ENCODE measurements at regions not wholly inside any gene's neighbourhood (a gene's known extent, or its start where the extent isn't known, plus 50 kb on each side); places are given as distances from the start of the nearest gene placed in this dataset.

DNA sequence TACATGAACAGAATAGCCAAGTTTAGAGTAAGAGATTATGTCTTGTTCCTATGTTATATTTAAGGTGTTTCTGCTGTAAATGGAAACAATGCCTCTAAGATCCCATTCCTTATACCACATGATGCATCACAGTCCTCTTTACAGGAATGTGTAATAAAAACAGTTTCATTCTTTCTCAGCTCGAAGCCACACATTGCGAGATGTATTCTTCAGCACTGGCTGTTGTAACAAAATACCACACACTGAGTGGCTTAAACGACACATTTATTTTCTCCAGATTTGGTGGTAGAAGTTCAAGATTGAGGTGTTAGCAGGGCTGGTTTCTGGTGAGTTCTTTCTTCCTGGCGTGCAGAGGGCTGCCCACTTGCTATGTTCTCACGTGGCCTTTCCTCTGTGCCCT, 246.2 kb downstream of the SOCS6 start:
- TF ChIP-seq, protein P1, sequence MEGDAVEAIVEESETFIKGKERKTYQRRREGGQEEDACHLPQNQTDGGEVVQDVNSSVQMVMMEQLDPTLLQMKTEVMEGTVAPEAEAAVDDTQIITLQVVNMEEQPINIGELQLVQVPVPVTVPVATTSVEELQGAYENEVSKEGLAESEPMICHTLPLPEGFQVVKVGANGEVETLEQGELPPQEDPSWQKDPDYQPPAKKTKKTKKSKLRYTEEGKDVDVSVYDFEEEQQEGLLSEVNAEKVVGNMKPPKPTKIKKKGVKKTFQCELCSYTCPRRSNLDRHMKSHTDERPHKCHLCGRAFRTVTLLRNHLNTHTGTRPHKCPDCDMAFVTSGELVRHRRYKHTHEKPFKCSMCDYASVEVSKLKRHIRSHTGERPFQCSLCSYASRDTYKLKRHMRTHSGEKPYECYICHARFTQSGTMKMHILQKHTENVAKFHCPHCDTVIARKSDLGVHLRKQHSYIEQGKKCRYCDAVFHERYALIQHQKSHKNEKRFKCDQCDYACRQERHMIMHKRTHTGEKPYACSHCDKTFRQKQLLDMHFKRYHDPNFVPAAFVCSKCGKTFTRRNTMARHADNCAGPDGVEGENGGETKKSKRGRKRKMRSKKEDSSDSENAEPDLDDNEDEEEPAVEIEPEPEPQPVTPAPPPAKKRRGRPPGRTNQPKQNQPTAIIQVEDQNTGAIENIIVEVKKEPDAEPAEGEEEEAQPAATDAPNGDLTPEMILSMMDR (IDR thresholded peaks at IDR 0.05) = no peak
- no peak for TF ChIP-seq POLR2A (IDR thresholded peaks at IDR 0.05)

All from right lobe of liver (tissue), 4 donors.